Activated CD8-positive, alpha-beta memory T cell treated with anti-CD3 and anti-CD28 coated beads, Interleukin-2, amount 10 ng/mL, durations not matched to agents 7 days and 5 days (primary cell): ENCODE measurements at regions not wholly inside any gene's neighbourhood (a gene's known extent, or its start where the extent isn't known, plus 50 kb on each side); places are given as distances from the start of the nearest gene placed in this dataset.
A peak's percentile ranks its signal among the peaks of the same experiment; 100 is the strongest.

Source experiments
- ATAC-seq: fragments of 150-1000 bp; cut with Tn5 transposase; one replicate; pipeline ENCODE4 v1.10.0; 2021; ENCODE audit warnings: moderate library complexity
- CTCF ChIA-PET: fragments of 350-600 bp; sonication (Branson Sonifier 250); formaldehyde crosslinking; loops from one replicate; lab custom pipeline; 2021; ENCODE audit warnings: antibody characterized with exemption; lab: Charles Lee
- DNase-seq: peaks from one replicate; pipeline ENCODE4 v3.0.0-alpha.2; 2020
- H3K27ac Mint-ChIP-seq: one replicate; pipeline ENCODE4 v1.8.0; 2021; ENCODE audit warnings: mild to moderate bottlenecking, mixed read lengths
- H3K27me3 Mint-ChIP-seq: one replicate; pipeline ENCODE4 v1.8.0; 2021; ENCODE audit warnings: mixed read lengths
- H3K36me3 Mint-ChIP-seq: one replicate; pipeline ENCODE4 v1.8.0; 2021; ENCODE audit warnings: mild to moderate bottlenecking, mixed read lengths
- H3K4me1 Mint-ChIP-seq: one replicate; pipeline ENCODE4 v1.8.0; 2021; ENCODE audit warnings: mixed read lengths
- H3K4me3 Mint-ChIP-seq: one replicate; pipeline ENCODE4 v1.8.0; 2021; ENCODE audit warnings: mild to moderate bottlenecking, moderate library complexity, mixed read lengths
- H3K9me3 Mint-ChIP-seq: one replicate; pipeline ENCODE4 v1.8.0; 2022; ENCODE audit warnings: low read depth, mixed read lengths

GRCh38 chr1:243917863-243918565 is 68.0 kb upstream of the AKT3 start:
- no peaks in the 10 kb centered on the region for H3K36me3 Mint-ChIP-seq
- no peak overlapping the region for H3K27ac Mint-ChIP-seq
- no peak for DNase-seq
- CTCF ChIA-PET, result interaction anchor here (1.0 to 1.4 kb wide), 2 partner anchors 80 to 135 kb away, joined by 3 to 4 read pairs; no protein-coding TSS in a partner anchor
- ATAC-seq, result peak; percentile 32
- H3K9me3 Mint-ChIP-seq, result no peaks in the 10 kb centered on the region
- peak overlapping the region; percentile 68 for H3K4me3 Mint-ChIP-seq
- peaks cover 64% of the 10 kb centered on the region for H3K27me3 Mint-ChIP-seq
- H3K4me1 Mint-ChIP-seq, result peaks cover 13% of the 10 kb centered on the region

- H3K27me3 Mint-ChIP-seq, result peaks cover 62% of the 10 kb centered on the region
- peak; percentile 62 for ATAC-seq
- no peaks in the 10 kb centered on the region for H3K9me3 Mint-ChIP-seq
Observed at GRCh38 chr1:243917177-243917862, 67.3 kb upstream of the AKT3 start.

DNA sequence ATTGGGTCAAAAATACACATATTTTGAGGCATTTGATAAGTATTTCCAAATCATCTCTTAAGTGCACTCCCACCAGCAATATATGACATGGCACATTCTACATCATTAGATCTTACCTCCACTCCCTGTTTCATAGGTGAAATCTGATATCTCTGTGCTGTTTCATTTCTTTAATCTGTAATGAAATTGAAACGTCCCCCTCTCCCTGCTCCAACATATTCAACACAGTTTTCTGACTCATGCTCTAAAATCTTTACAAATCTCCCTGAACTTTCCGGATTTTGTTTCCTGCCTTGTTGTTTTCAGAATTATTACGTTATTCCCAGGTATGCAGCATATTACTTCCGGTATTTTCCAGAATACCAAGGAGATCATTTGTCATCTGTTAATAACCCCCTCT is 66.1 kb upstream of the AKT3 start:
- Mint-ChIP-seq H3K4me3 (no peak overlapping the region), H3K36me3 (no peaks in the 10 kb centered on the region), H3K4me1 (peaks cover 13% of the 10 kb centered on the region), H3K9me3 (no peaks in the 10 kb centered on the region), H3K27me3 (peaks cover 53% of the 10 kb centered on the region), H3K27ac (no peak overlapping the region)
- ATAC-seq, result no peak
- CTCF ChIA-PET, result no interaction called here
- no peak for DNase-seq

More at GRCh38 chr1:243917177-243917862, 67.3 kb upstream of the AKT3 start:
- Mint-ChIP-seq H3K36me3 (no peaks in the 10 kb centered on the region), H3K4me1 (peaks cover 13% of the 10 kb centered on the region), H3K27ac (no peak overlapping the region), H3K4me3 (peak overlapping the region; percentile 68)
- CTCF ChIA-PET, result interaction anchor here (1.0 to 1.4 kb wide), 2 partner anchors 79 to 136 kb away, joined by 3 to 4 read pairs; no protein-coding TSS in a partner anchor
- DNase-seq, result peak; percentile 42

DNA sequence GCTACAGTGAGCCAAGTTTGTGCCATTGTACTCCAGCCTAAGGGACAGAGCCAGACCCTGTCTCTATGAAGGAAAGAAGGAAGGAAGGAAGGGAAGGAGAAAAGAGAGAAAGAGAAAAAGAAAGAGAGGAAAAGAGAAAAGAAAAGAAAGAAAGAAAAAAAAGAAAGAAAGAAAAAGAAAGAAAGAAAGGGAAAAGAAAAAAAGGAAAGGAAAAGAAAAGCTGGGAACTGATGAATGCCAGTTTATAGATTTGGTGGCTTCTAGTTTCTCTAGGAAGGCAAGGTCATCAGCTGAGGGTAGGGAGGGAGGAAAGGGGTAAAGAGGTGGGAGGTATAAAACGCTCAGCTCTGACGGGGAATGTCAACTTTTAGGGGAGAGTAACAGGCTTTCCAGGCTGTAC is 62.3 kb upstream of the AKT3 start:
- ATAC-seq (no peak), DNase-seq (no peak)
- CTCF ChIA-PET, result no interaction called here
- H3K27ac Mint-ChIP-seq, result no peak overlapping the region
- no peaks in the 10 kb centered on the region for H3K36me3 Mint-ChIP-seq
- no peaks in the 10 kb centered on the region for H3K9me3 Mint-ChIP-seq
- peaks cover 28% of the 10 kb centered on the region for H3K27me3 Mint-ChIP-seq
- peaks cover 7% of the 10 kb centered on the region for H3K4me1 Mint-ChIP-seq
- no peak overlapping the region for H3K4me3 Mint-ChIP-seq

GRCh38 chr1:243910607-243911006 is 60.6 kb upstream of the AKT3 start:
- H3K27ac Mint-ChIP-seq, result no peak overlapping the region
- no peak for ATAC-seq
- H3K4me3 Mint-ChIP-seq, result no peak overlapping the region
- CTCF ChIA-PET, result no interaction called here
- no peaks in the 10 kb centered on the region for H3K4me1 Mint-ChIP-seq
- no peaks in the 10 kb centered on the region for H3K36me3 Mint-ChIP-seq
- peaks cover 16% of the 10 kb centered on the region for H3K27me3 Mint-ChIP-seq
- no peaks in the 10 kb centered on the region for H3K9me3 Mint-ChIP-seq
- no peak for DNase-seq

DNA sequence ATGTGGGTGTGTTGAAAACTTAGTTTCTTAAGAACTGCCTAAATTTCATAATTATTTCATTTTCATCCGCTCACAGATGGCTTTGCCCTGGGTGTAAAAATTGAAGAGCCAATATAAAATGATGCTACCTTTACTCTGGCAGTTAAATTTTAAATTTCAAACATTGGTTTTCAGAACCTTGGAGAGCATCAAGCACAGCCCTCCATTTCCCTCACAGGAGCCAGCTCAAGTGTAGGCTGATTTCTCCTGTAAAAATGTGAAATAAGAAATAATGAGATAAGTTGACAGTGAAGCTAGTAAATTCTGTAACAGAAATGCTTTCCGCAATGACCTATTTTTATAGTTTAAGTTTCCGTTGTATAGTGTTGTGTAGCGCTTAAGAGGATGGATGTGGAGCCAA is 53.9 kb upstream of the AKT3 start:
- H3K36me3 Mint-ChIP-seq, result no peaks in the 10 kb centered on the region
- CTCF ChIA-PET, result no interaction called here
- ATAC-seq (no peak), DNase-seq (no peak)
- no peaks in the 10 kb centered on the region for H3K4me1 Mint-ChIP-seq
- no peaks in the 10 kb centered on the region for H3K9me3 Mint-ChIP-seq
- H3K4me3 Mint-ChIP-seq, result no peak overlapping the region
- no peak overlapping the region for H3K27ac Mint-ChIP-seq
- H3K27me3 Mint-ChIP-seq, result peaks cover 24% of the 10 kb centered on the region

DNA sequence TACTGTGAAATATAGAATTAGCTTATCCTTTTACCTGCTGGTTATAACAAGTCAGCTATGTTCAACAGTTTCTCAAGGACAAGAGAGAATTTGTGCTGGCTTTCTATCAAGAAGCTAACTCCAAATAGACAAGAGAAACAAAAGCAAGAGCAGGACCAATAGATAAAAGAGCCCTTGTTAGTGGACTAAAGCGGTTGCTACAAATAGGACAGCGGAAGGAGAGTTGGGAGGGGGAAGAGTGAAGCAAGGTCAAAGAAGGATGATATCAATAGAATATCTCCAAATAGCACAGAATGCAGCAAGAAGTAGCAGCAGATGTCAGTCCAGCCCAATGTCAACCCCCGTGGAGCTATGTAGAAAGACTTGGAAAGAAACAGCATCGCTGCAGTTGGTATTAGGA is 53.0 kb upstream of the AKT3 start:
- Mint-ChIP-seq H3K27ac (no peak overlapping the region), H3K27me3 (peaks cover 27% of the 10 kb centered on the region), H3K4me1 (no peaks in the 10 kb centered on the region), H3K36me3 (no peaks in the 10 kb centered on the region), H3K4me3 (no peak overlapping the region), H3K9me3 (no peaks in the 10 kb centered on the region)
- ATAC-seq (no peak), DNase-seq (no peak)
- CTCF ChIA-PET, result no interaction called here

DNA sequence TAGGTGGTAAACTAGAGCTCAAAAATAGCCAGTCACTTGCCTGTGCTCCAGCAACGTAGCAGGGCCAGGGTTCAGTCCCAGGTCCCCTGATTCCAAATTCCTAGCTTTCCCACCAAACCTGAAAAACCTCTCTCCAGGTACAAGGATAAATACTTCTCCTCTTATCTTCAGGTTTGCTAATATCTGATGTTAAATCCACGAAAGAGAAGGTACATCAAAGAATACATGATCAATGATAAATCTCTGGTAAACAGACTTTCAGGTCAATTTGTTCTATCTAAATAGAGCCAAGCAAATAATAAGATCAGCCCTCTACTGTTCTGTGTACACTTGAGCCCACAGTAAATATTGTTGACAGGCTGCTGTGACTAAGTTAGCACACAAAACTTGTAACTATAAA is 52.1 kb upstream of the AKT3 start:
- H3K9me3 Mint-ChIP-seq, result peaks cover 3% of the 10 kb centered on the region
- no peaks in the 10 kb centered on the region for H3K4me1 Mint-ChIP-seq
- H3K4me3 Mint-ChIP-seq, result no peak overlapping the region
- ATAC-seq (no peak), DNase-seq (no peak)
- H3K27ac Mint-ChIP-seq, result no peak overlapping the region
- CTCF ChIA-PET, result no interaction called here
- peaks cover 27% of the 10 kb centered on the region for H3K27me3 Mint-ChIP-seq
- H3K36me3 Mint-ChIP-seq, result no peaks in the 10 kb centered on the region
